Skeletal muscle cell (primary cell): ENCODE measurements at regions not wholly inside any gene's neighbourhood (a gene's known extent, or its start where the extent isn't known, plus 50 kb on each side); places are given as distances from the start of the nearest gene placed in this dataset.
A peak's percentile ranks its signal among the peaks of the same experiment; 100 is the strongest.
"Not testable (repeated sequence)": the region's sequence is repeated elsewhere in the genome, so short reads cannot be mapped to it uniquely, and the experiment has no call there.

Experiments
- DNase-seq: peaks from one replicate; pipeline ENCODE4 v3.0.0-alpha.2; 2010; ENCODE audit warnings: low read depth
- H3K4me3 ChIP-seq: 2 replicates; pipeline ENCODE4 v1.5.1; 2011; ENCODE audit warnings: low read depth, mild to moderate bottlenecking, control low read depth, low read length, moderate library complexity

- no peak overlapping the region for H3K4me3 ChIP-seq
- no peak for DNase-seq
These were observed 149.8 kb upstream of the ABI3BP start for GRCh38 chr3:101143012-101143411.

- DNase-seq, result no peak
- no peak overlapping the region for H3K4me3 ChIP-seq
These were observed 148.9 kb upstream of the ABI3BP start for GRCh38 chr3:101142160-101142559.

GRCh38 chr3:101141135-101141534 lies 147.9 kb upstream of the ABI3BP start:
- no peak overlapping the region for H3K4me3 ChIP-seq
- no peak for DNase-seq

- H3K4me3 ChIP-seq, result no peak overlapping the region
- DNase-seq, result no peak
These were observed 145.6 kb upstream of the ABI3BP start for GRCh38 chr3:101138817-101139216.

- no peak for DNase-seq
- no peak overlapping the region for H3K4me3 ChIP-seq
These were observed 141.1 kb upstream of the ABI3BP start for GRCh38 chr3:101134331-101134730.

- no peak for DNase-seq
- no peak overlapping the region for H3K4me3 ChIP-seq
These were observed 140.4 kb upstream of the ABI3BP start for GRCh38 chr3:101133652-101134051.

GRCh38 chr3:101133197-101133596 lies 140.0 kb upstream of the ABI3BP start:
- DNase-seq, result not testable (repeated sequence)

GRCh38 chr3:101131767-101132166 lies 138.5 kb upstream of the ABI3BP start:
- H3K4me3 ChIP-seq, result no peak overlapping the region
- no peak for DNase-seq

More at GRCh38 chr3:101133197-101133596, 140.0 kb upstream of the ABI3BP start:
- H3K4me3 ChIP-seq, result not testable (repeated sequence)

- DNase-seq, result no peak
- H3K4me3 ChIP-seq, result no peak overlapping the region
These were observed 135.6 kb upstream of the ABI3BP start for GRCh38 chr3:101128786-101129185.

- no peak for DNase-seq
- H3K4me3 ChIP-seq, result no peak overlapping the region
These were observed 134.8 kb upstream of the ABI3BP start for GRCh38 chr3:101128001-101128400.

GRCh38 chr3:101124125-101124524 lies 130.9 kb upstream of the ABI3BP start:
- no peak for DNase-seq
- H3K4me3 ChIP-seq, result no peak overlapping the region

GRCh38 chr3:101123081-101123480 lies 129.9 kb upstream of the ABI3BP start:
- no peak overlapping the region for H3K4me3 ChIP-seq
- no peak for DNase-seq

GRCh38 chr3:101122681-101123080 lies 129.5 kb upstream of the ABI3BP start:
- no peak overlapping the region for H3K4me3 ChIP-seq
- DNase-seq, result no peak

- DNase-seq, result no peak
- H3K4me3 ChIP-seq, result no peak overlapping the region
These were observed 126.8 kb upstream of the ABI3BP start for GRCh38 chr3:101120039-101120438.

- DNase-seq, result peak; percentile 52
- H3K4me3 ChIP-seq, result no peak overlapping the region
These were observed 126.3 kb upstream of the ABI3BP start for GRCh38 chr3:101119535-101119934.

- peak; percentile 7 for DNase-seq
- no peak overlapping the region for H3K4me3 ChIP-seq
These were observed 124.8 kb upstream of the ABI3BP start for GRCh38 chr3:101117980-101118379.

GRCh38 chr3:101117465-101117864 lies 124.2 kb upstream of the ABI3BP start:
- no peak for DNase-seq
- no peak overlapping the region for H3K4me3 ChIP-seq

GRCh38 chr3:101110295-101110694 lies 117.1 kb upstream of the ABI3BP start:
- DNase-seq, H3K4me3 ChIP-seq: not testable (repeated sequence)

- no peak for DNase-seq
- H3K4me3 ChIP-seq, result no peak overlapping the region
These were observed 111.1 kb upstream of the ABI3BP start for GRCh38 chr3:101104321-101104720.

- DNase-seq, result no peak
- H3K4me3 ChIP-seq, result no peak overlapping the region
These were observed 109.6 kb upstream of the ABI3BP start for GRCh38 chr3:101102678-101103296.

- no peak overlapping the region for H3K4me3 ChIP-seq
- no peak for DNase-seq
These were observed 107.3 kb upstream of the ABI3BP start for GRCh38 chr3:101100361-101101009.
